Loucy (cell line): ENCODE measurements at regions not wholly inside any gene's neighbourhood (a gene's known extent, or its start where the extent isn't known, plus 50 kb on each side); places are given as distances from the start of the nearest gene placed in this dataset.

Experiments used
- H2AFZ ChIP-seq: fragments of 200-600 bp; sonication (generic); 2 replicates; pipeline ENCODE4 v1.6.0; 2016; ENCODE audit warnings: antibody characterized with exemption, mild to moderate bottlenecking, low read length, moderate library complexity
- H3F3A ChIP-seq: fragments of 200-600 bp; 2 replicates; pipeline ENCODE4 v1.6.0; 2016; ENCODE audit warnings: antibody characterized with exemption, low read depth, mild to moderate bottlenecking
- H3K27me3 ChIP-seq: fragments of 200-600 bp; sonication (generic); 2 replicates; pipeline ENCODE4 v1.6.1; 2014; ENCODE audit warnings: low read length, mild to moderate bottlenecking; ENCODE audit not compliant: insufficient read depth, poor library complexity, severe bottlenecking
- H3K36me3 ChIP-seq: fragments of 200-600 bp; sonication (generic); 2 replicates; pipeline ENCODE4 v1.6.1; 2016; ENCODE audit warnings: low read length; ENCODE audit not compliant: insufficient read depth
- H3K4me1 ChIP-seq: fragments of 200-600 bp; sonication (generic); 2 replicates; pipeline ENCODE4 v1.5.1; 2014; ENCODE audit warnings: low read length, mild to moderate bottlenecking; ENCODE audit not compliant: insufficient read depth, poor library complexity, severe bottlenecking
- H3K4me2 ChIP-seq: fragments of 200-600 bp; sonication (generic); 2 replicates; pipeline ENCODE4 v1.6.0; 2014; ENCODE audit warnings: antibody characterized with exemption, low read length, low read depth, mild to moderate bottlenecking; ENCODE audit not compliant: poor library complexity, severe bottlenecking
- H3K4me3 ChIP-seq: fragments of 200-600 bp; sonication (generic); 2 replicates; pipeline ENCODE4 v1.5.1; 2014; ENCODE audit warnings: low read length, mild to moderate bottlenecking, mixed read lengths; ENCODE audit not compliant: poor library complexity, severe bottlenecking
- H3K79me2 ChIP-seq: fragments of 200-600 bp; sonication (generic); 2 replicates; pipeline ENCODE4 v1.6.1; 2014; ENCODE audit warnings: low read length; ENCODE audit not compliant: insufficient read depth
- H3K9ac ChIP-seq: fragments of 200-600 bp; sonication (generic); 2 replicates; pipeline ENCODE4 v1.6.0; 2014; ENCODE audit warnings: mild to moderate bottlenecking, low read depth, low read length, moderate library complexity; ENCODE audit not compliant: poor library complexity, severe bottlenecking
- H3K9me2 ChIP-seq: fragments of 200-600 bp; sonication (generic); replicated peaks from 2 replicates; pipeline ENCODE4 v1.6.1; 2016; ENCODE audit warnings: low read depth, low read length, mixed read lengths
- H3K9me3 ChIP-seq: fragments of 200-600 bp; sonication (generic); 2 replicates; pipeline ENCODE4 v1.6.1; 2014; ENCODE audit warnings: mild to moderate bottlenecking, antibody characterized with exemption, low read length, low read depth; ENCODE audit not compliant: insufficient read depth
- H4K20me1 ChIP-seq: fragments of 200-600 bp; sonication (generic); 2 replicates; pipeline ENCODE4 v1.6.0; 2014; ENCODE audit warnings: antibody characterized with exemption, low read length, mild to moderate bottlenecking; ENCODE audit not compliant: insufficient read depth, poor library complexity, severe bottlenecking
- EZH2phosphoT487 ChIP-seq: fragments of 200-600 bp; IDR thresholded peaks from 2 replicates; pipeline ENCODE4 v1.6.1; 2018; ENCODE audit warnings: antibody characterized with exemption, mild to moderate bottlenecking, moderate library complexity, borderline replicate concordance
- TF ChIP-seq, protein P1 (sequence below): fragments of 200-600 bp; sonication (generic); conservative IDR thresholded peaks from 2 replicates; pipeline ENCODE4 v1.5.1; 2014; ENCODE audit warnings: mild to moderate bottlenecking, antibody characterized with exemption, low read length

DNA sequence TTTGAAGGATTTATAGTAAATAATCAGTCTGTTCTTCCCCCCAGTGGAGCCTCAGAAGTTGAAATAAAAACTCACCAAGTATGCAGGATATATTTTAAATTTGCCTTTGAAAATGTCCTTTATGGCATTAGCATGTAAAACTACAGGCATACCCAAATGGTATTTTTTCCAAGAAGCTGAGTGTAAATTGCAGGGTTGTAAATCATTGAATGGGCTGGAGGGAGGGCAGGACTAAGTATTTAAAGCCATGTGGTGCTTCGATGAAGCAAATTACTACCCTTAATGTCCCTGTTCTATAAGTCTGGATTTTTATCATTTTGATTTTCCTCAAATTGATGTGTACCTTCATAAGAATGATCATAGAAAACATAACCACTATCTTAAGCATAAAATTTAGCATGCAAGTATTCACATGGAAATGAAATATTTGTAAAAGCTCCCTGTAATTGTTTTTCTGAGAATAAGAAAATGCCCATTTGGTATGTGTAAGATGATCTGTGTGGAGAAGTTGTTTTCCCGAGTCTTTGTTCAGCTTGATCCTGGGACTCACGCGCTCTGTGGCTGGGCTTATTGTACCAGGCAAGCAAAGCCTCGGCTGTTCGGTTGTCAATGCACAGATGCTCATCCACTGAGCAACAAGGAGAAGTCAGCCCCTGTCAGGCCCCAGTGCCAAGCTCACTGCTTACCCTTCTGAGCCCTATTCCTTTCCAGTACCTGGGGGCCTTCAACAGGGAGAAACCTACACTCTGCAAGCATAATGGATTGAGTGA, 66.7 kb downstream of the CD164 start:
- H3K79me2 ChIP-seq = no peaks in the 10 kb centered on the region
- peaks cover 13% of the 10 kb centered on the region for H3K4me1 ChIP-seq
- no peaks in the 10 kb centered on the region for H4K20me1 ChIP-seq
- H3K4me3 ChIP-seq = no peak overlapping the region
- H3F3A ChIP-seq = no peaks in the 10 kb centered on the region
- H2AFZ ChIP-seq = no peak overlapping the region
- H3K9ac ChIP-seq = no peak overlapping the region
- no peak for TF ChIP-seq EZH2phosphoT487
- TF ChIP-seq, protein P1, sequence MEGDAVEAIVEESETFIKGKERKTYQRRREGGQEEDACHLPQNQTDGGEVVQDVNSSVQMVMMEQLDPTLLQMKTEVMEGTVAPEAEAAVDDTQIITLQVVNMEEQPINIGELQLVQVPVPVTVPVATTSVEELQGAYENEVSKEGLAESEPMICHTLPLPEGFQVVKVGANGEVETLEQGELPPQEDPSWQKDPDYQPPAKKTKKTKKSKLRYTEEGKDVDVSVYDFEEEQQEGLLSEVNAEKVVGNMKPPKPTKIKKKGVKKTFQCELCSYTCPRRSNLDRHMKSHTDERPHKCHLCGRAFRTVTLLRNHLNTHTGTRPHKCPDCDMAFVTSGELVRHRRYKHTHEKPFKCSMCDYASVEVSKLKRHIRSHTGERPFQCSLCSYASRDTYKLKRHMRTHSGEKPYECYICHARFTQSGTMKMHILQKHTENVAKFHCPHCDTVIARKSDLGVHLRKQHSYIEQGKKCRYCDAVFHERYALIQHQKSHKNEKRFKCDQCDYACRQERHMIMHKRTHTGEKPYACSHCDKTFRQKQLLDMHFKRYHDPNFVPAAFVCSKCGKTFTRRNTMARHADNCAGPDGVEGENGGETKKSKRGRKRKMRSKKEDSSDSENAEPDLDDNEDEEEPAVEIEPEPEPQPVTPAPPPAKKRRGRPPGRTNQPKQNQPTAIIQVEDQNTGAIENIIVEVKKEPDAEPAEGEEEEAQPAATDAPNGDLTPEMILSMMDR = no peak
- H3K9me2 ChIP-seq = no peaks in the 10 kb centered on the region
- H3K36me3 ChIP-seq = no peaks in the 10 kb centered on the region
- H3K9me3 ChIP-seq = no peaks in the 10 kb centered on the region
- H3K27me3 ChIP-seq = no peaks in the 10 kb centered on the region
- H3K4me2 ChIP-seq = no peak overlapping the region

DNA sequence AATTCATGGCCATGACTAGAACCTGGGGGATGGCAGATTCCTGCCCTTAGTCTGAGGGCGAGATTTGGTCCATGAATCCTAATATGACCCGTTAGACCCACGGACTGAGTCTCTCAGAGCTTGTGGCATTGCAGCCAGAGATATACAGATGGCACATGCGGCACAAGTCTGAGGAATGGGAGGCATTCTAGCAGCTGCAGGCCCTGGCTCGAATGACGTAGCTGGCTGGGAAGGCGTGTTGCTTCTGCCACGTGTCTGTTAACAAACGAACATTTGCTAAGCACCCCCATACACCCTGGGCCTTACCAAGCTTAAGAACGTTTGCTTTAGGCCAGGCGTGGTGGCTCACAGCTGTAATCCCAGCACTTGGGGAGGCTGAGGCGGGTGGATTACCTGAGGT, 68.0 kb downstream of the CD164 start:
- Histone ChIP-seq H3K9ac (no peak overlapping the region), H3K36me3 (no peaks in the 10 kb centered on the region)

DNA sequence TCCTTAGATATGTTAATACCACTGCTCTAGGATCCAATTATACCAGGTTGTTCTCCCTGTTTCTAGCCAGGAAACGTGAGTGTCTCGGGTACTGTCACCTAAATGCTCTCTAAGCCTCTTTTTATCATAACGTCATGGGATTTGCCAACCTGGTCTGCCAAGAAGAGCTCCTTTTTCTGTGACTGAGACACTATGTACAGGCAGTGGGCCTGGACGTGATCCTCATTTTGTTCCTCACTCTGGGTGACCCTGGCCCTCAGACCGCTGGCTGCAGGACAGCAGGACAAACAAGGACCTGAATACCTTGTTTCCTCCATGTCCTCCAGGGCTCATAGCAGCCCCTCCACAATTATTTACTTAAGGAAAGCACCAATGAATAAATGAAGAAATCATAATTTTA, 69.1 kb downstream of the CD164 start:
- H2AFZ ChIP-seq = no peak overlapping the region
- H3K4me2 ChIP-seq = no peak overlapping the region
- no peak overlapping the region for H3K9ac ChIP-seq
- no peaks in the 10 kb centered on the region for H4K20me1 ChIP-seq
- H3K9me3 ChIP-seq = no peaks in the 10 kb centered on the region
- no peaks in the 10 kb centered on the region for H3K9me2 ChIP-seq
- TF ChIP-seq EZH2phosphoT487 = no peak
- TF ChIP-seq, protein P1 = no peak
- no peaks in the 10 kb centered on the region for H3K36me3 ChIP-seq
- H3K4me1 ChIP-seq = peaks cover 1% of the 10 kb centered on the region
- H3K27me3 ChIP-seq = no peaks in the 10 kb centered on the region
- no peaks in the 10 kb centered on the region for H3K79me2 ChIP-seq
- H3K4me3 ChIP-seq = no peak overlapping the region
- H3F3A ChIP-seq = no peaks in the 10 kb centered on the region

More for the DNA sequence above, 68.0 kb downstream of the CD164 start:
- H3F3A ChIP-seq = no peaks in the 10 kb centered on the region
- H3K4me2 ChIP-seq = no peak overlapping the region
- H3K4me3 ChIP-seq = no peak overlapping the region
- no peaks in the 10 kb centered on the region for H3K27me3 ChIP-seq
- H3K79me2 ChIP-seq = no peaks in the 10 kb centered on the region
- H3K4me1 ChIP-seq = peaks cover 13% of the 10 kb centered on the region
- H3K9me2 ChIP-seq = no peaks in the 10 kb centered on the region
- TF ChIP-seq EZH2phosphoT487 = no peak
- TF ChIP-seq, protein P1 = no peak
- no peaks in the 10 kb centered on the region for H4K20me1 ChIP-seq
- H3K9me3 ChIP-seq = no peaks in the 10 kb centered on the region
- H2AFZ ChIP-seq = no peak overlapping the region
